ENCODE measurements at regions not wholly inside any gene's neighbourhood (a gene's known extent, or its start where the extent isn't known, plus 50 kb on each side); places are given as distances from the start of the nearest gene placed in this dataset.

DNA sequence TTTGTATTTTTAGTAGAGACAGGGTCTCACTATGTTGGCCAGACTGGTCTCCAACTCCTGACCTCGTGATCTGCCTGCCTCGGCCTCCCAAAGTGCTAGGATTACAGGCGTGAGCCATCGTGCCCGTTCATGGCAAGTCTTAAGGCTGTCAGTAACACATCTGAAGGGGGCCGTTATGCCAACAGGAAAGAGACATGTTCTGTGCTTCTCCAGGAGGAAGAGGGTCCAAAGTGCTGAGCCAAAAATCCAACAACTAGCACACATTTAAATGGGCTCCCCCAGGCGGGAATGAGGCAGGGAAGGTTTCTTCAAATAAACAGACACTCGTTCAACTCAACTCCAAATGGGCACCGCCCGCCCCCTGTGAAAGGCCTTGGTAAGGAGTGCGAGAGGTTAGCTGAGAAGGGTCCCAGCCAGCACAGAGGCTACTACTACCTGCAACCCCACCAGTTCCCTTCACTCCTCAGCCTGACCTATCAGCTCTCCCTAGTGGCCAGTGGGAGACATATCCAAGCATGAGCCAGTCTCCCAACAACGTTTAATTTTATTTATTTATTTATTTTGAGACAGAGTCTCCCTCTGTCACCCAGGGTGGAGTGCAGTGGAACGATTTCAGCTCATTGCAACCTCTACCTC, 84.1 kb upstream of the DMRT1 start:
- H3K9me1 ChIP-seq (replicated peaks; ENCODE audit: control insufficient read depth, extremely low read depth, insufficient read depth, low read length), result no peaks in the 10 kb centered on the region
- FAIRE-seq (peak; percentile 80), DNase-seq (ENCODE audit: low read depth, low spot score) (peak; percentile 67)
- H3K36me3 ChIP-seq (ENCODE audit: control insufficient read depth in 2 of 2, extremely low read depth in 1 of 2, insufficient read depth in 2 of 2, low read length in 2 of 2), result no peaks in the 10 kb centered on the region
- dilution Hi-C loops (cut with MboI; ENCODE audit: extremely low pct_ligation_motif_present, low sequenced_read_pairs) (loop anchor here (25.0 kb wide), 1 partner anchor 145 kb away; no protein-coding TSS in a partner anchor), intact Hi-C loops (cut with micrococcal nuclease) (loop anchor here (1.0 to 5.0 kb wide), 5 partner anchors 45 to 373 kb away; no protein-coding TSS in a partner anchor)
- H3K79me2 ChIP-seq (ENCODE audit: control insufficient read depth, insufficient read depth, low read length), result no peaks in the 10 kb centered on the region
- no peaks in the 10 kb centered on the region for H3K27me3 ChIP-seq (ENCODE audit: control insufficient read depth in 2 of 2, insufficient read depth in 2 of 2, low read length in 2 of 2)
- H2AFZ ChIP-seq (ENCODE audit: low read depth, low read length), result no peak overlapping the region
- H3K4me1 ChIP-seq (ENCODE audit: control insufficient read depth, extremely low read depth, insufficient read depth, low read length), result peaks cover 24% of the 10 kb centered on the region
- no peaks in the 10 kb centered on the region for H3K9me3 ChIP-seq (replicated peaks; ENCODE audit: control insufficient read depth, insufficient read depth, low read length)
- H3K27ac ChIP-seq (ENCODE audit: insufficient read depth, low read depth, low read length), result no peak overlapping the region
- POLR2A ChIA-PET, result no interaction called here
- CTCF ChIA-PET, result interaction anchor here (0.6 to 3.4 kb wide), 14 partner anchors 8 to 371 kb away, joined by 3 to 23 read pairs (median 3); no protein-coding TSS in a partner anchor
- no TSS peak for BruUV-seq (replicated peaks)
- no peaks in the 10 kb centered on the region for H4K20me1 ChIP-seq (replicated peaks; ENCODE audit: control insufficient read depth, extremely low read depth, insufficient read depth, low read length)
- TF ChIP-seq, protein P1, sequence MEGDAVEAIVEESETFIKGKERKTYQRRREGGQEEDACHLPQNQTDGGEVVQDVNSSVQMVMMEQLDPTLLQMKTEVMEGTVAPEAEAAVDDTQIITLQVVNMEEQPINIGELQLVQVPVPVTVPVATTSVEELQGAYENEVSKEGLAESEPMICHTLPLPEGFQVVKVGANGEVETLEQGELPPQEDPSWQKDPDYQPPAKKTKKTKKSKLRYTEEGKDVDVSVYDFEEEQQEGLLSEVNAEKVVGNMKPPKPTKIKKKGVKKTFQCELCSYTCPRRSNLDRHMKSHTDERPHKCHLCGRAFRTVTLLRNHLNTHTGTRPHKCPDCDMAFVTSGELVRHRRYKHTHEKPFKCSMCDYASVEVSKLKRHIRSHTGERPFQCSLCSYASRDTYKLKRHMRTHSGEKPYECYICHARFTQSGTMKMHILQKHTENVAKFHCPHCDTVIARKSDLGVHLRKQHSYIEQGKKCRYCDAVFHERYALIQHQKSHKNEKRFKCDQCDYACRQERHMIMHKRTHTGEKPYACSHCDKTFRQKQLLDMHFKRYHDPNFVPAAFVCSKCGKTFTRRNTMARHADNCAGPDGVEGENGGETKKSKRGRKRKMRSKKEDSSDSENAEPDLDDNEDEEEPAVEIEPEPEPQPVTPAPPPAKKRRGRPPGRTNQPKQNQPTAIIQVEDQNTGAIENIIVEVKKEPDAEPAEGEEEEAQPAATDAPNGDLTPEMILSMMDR (IDR thresholded peaks at IDR 0.05; ENCODE audit: extremely low read depth in 1 of 2, insufficient read depth in 1 of 2, low read depth in 1 of 2, low read length in 2 of 2), result peak; percentile 42 to 66
- no peak for TF ChIP-seq EZH2 (IDR thresholded peaks at IDR 0.05; ENCODE audit: borderline replicate concordance, low read depth, low read length, severe bottlenecking)
- H3K9ac ChIP-seq (replicated peaks; ENCODE audit: extremely low read depth, insufficient read depth, low read length), result no peak overlapping the region
- no peak overlapping the region for H3K4me2 ChIP-seq (ENCODE audit: insufficient read depth, low read length)
- no peak overlapping the region for H3K4me3 ChIP-seq (replicated peaks in 1 of 3; ENCODE audit: insufficient read depth in 1 of 3, low read depth in 1 of 3, low read length in 3 of 3)

DNA sequence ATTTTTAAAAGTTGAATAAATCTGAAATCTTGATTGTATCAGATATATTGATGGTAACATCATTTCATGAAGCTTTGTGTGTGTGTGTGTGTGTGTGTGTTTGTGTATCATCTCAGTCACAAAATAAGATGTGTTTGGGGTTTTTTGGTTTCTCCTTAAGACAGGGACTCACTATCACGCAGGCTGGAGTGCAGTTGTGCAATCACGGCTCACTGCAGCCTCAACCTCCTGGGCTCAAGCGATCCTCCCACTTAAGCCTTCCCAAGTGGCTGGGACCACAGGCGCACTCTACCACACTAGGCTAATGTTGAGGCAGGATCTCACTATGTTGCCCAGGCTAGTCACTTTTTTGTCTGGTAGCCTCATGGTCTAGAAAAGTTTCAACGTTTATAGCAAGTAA, 83.4 kb upstream of the DMRT1 start:
- intact Hi-C loops (cut with micrococcal nuclease), result loop anchor here (5.0 kb wide), 1 partner anchor 44 kb away; no protein-coding TSS in a partner anchor
- peaks cover 17% of the 10 kb centered on the region for H3K4me1 ChIP-seq (ENCODE audit: control insufficient read depth, extremely low read depth, insufficient read depth, low read length)
- dilution Hi-C loops (cut with MboI; ENCODE audit: extremely low pct_ligation_motif_present, low sequenced_read_pairs), result loop anchor here (25.0 kb wide), 1 partner anchor 146 kb away; no protein-coding TSS in a partner anchor
- no peak overlapping the region for H3K27ac ChIP-seq (ENCODE audit: insufficient read depth, low read depth, low read length)
- H3K9me1 ChIP-seq (replicated peaks; ENCODE audit: control insufficient read depth, extremely low read depth, insufficient read depth, low read length), result no peaks in the 10 kb centered on the region
- ChIA-PET CTCF (interaction anchor here (1.0 to 3.4 kb wide), 7 partner anchors 13 to 133 kb away, joined by 3 to 20 read pairs (median 3); no protein-coding TSS in a partner anchor), POLR2A (no interaction called here)
- H4K20me1 ChIP-seq (replicated peaks; ENCODE audit: control insufficient read depth, extremely low read depth, insufficient read depth, low read length), result no peaks in the 10 kb centered on the region
- no peak overlapping the region for H3K9ac ChIP-seq (replicated peaks; ENCODE audit: extremely low read depth, insufficient read depth, low read length)
- no peak for DNase-seq (ENCODE audit: low read depth, low spot score)
- H3K79me2 ChIP-seq (ENCODE audit: control insufficient read depth, insufficient read depth, low read length), result no peaks in the 10 kb centered on the region
- FAIRE-seq, result peak; percentile 8
- H2AFZ ChIP-seq (ENCODE audit: low read depth, low read length), result no peak overlapping the region
- no peak overlapping the region for H3K4me2 ChIP-seq (ENCODE audit: insufficient read depth, low read length)
- no peaks in the 10 kb centered on the region for H3K9me3 ChIP-seq (replicated peaks; ENCODE audit: control insufficient read depth, insufficient read depth, low read length)
- H3K36me3 ChIP-seq (ENCODE audit: control insufficient read depth in 2 of 2, extremely low read depth in 1 of 2, insufficient read depth in 2 of 2, low read length in 2 of 2), result no peaks in the 10 kb centered on the region
- no peaks in the 10 kb centered on the region for H3K27me3 ChIP-seq (ENCODE audit: control insufficient read depth in 2 of 2, insufficient read depth in 2 of 2, low read length in 2 of 2)
- TF ChIP-seq, protein P2, sequence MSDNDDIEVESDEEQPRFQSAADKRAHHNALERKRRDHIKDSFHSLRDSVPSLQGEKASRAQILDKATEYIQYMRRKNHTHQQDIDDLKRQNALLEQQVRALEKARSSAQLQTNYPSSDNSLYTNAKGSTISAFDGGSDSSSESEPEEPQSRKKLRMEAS (IDR thresholded peaks at IDR 0.05; ENCODE audit: insufficient read depth, insufficient read length), result no peak
- TF ChIP-seq EZH2 (IDR thresholded peaks at IDR 0.05; ENCODE audit: borderline replicate concordance, low read depth, low read length, severe bottlenecking), result no peak
- BruUV-seq (replicated peaks), result no TSS peak
- H3K4me3 ChIP-seq (replicated peaks in 1 of 3; ENCODE audit: insufficient read depth in 1 of 3, low read depth in 1 of 3, low read length in 3 of 3), result no peak overlapping the region

All from endothelial cell of umbilical vein (primary cell).